HCT116 (cell line): ENCODE measurements at regions not wholly inside any gene's neighbourhood (a gene's known extent, or its start where the extent isn't known, plus 50 kb on each side); places are given as distances from the start of the nearest gene placed in this dataset.

Experiments used
- ATAC-seq: fragments of 200-7000 bp; cut with Tn5 transposase; 2 replicates; pipeline ENCODE4 v1.9.1; 2020; ENCODE audit warnings: mild to moderate bottlenecking, moderate library complexity
- BruUV-seq: library from RNA; stranded (reverse); fragments of 400-500 nt; replicated peaks from 2 replicates; lab custom pipeline; 2021; lab: Mats Ljungman, UMichigan
- CTCF ChIA-PET: fragments of 300-600 bp; sonication (Branson Sonifier 250); formaldehyde crosslinking; loops from one replicate; lab custom pipeline; 2021; ENCODE audit warnings: antibody characterized with exemption; lab: Charles Lee
- POLR2A ChIA-PET: fragments of 300-600, 350-600 bp; sonication (Branson Sonifier 250); formaldehyde crosslinking; loops from one replicate; lab custom pipeline; 2021; ENCODE audit warnings: antibody characterized with exemption; lab: Charles Lee
- RAD21 ChIA-PET, 2 experiments: fragments of 300-600 bp; sonication (Branson Sonifier 250); formaldehyde crosslinking; loops; one replicate each; lab custom pipeline; 2023; ENCODE audit warnings: low total read pairs in 2 of 2; ENCODE audit not compliant: uncharacterized antibody in 2 of 2, unreplicated experiment in 2 of 2, low non-redundant PET in 1 of 2; lab: Charles Lee
- DNase-seq: peaks from one replicate; pipeline ENCODE4 v3.0.0-alpha.2; 2010; ENCODE audit warnings: low read depth, low spot score
- H2AFZ ChIP-seq: fragments of 200-600 bp; shearing (Covaris generic), sonication (generic); 2 replicates; pipeline ENCODE4 v1.6.1; 2017; ENCODE audit warnings: low read depth, mixed run types, mixed read lengths, antibody characterized with exemption, low read length; ENCODE audit not compliant: poor library complexity, severe bottlenecking
- H3K27ac ChIP-seq: 2 replicates; pipeline ENCODE4 v1.5.1; 2012; ENCODE audit warnings: low read depth, low read length
- H3K27me3 ChIP-seq: fragments of 200-600 bp; sonication (generic); 2 replicates; pipeline ENCODE4 v1.6.1; 2016; ENCODE audit warnings: mixed run types, low read length, mixed read lengths; ENCODE audit not compliant: insufficient read depth
- H3K36me3 ChIP-seq, 2 experiments: fragments of 200-500 bp in 1 of 2; fragments of 200-600 bp in 1 of 2; sonication (Bioruptor generic) in 1 of 2; sonication (generic) in 1 of 2; 2 replicates each; pipeline versions ENCODE4 v1.5.1 to v1.6.1; 2014 to 2016; ENCODE audit warnings: low read length in 2 of 2, inconsistent platforms in 1 of 2, mixed read lengths in 1 of 2, mixed run types in 1 of 2; ENCODE audit not compliant: insufficient read depth in 2 of 2, control insufficient read depth in 1 of 2
- H3K4me1 ChIP-seq, 2 experiments: fragments of 200-600 bp in 1 of 2; sonication (generic) in 1 of 2; 2 replicates each; pipeline versions ENCODE4 v1.5.1 to v1.6.1; 2012 to 2017; ENCODE audit warnings: low read length in 2 of 2, inconsistent platforms in 1 of 2, mild to moderate bottlenecking in 1 of 2, mixed read lengths in 1 of 2, mixed run types in 1 of 2, moderate library complexity in 1 of 2; ENCODE audit not compliant: insufficient read depth in 2 of 2, control insufficient read depth in 1 of 2
- H3K4me2 ChIP-seq: fragments of 200-600 bp; sonication (generic); 2 replicates; pipeline ENCODE4 v1.6.1; 2017; ENCODE audit warnings: mixed run types, low read length, mixed read lengths
- H3K4me3 ChIP-seq, 2 experiments: fragments of 200-600 bp in 1 of 2; sonication (generic) in 1 of 2; replicated peaks in 1 of 2; 2 replicates each; pipeline ENCODE4 v1.5.1; 2011 to 2016; ENCODE audit warnings: low read length in 2 of 2, control low read depth in 1 of 2, low read depth in 1 of 2, mild to moderate bottlenecking in 1 of 2, mixed read lengths in 1 of 2, mixed run types in 1 of 2
- H3K79me2 ChIP-seq: fragments of 200-600 bp; sonication (generic); 2 replicates; pipeline ENCODE4 v1.6.1; 2017; ENCODE audit warnings: mild to moderate bottlenecking, mixed run types, low read length, moderate library complexity, mixed read lengths; ENCODE audit not compliant: insufficient read depth
- H3K9ac ChIP-seq: fragments of 200-600 bp; sonication (generic); 2 replicates; pipeline ENCODE4 v1.6.1; 2016; ENCODE audit warnings: low read length, mixed read lengths
- H3K9me2 ChIP-seq: fragments of 200-600 bp; sonication (generic), shearing (Covaris generic); 2 replicates; pipeline ENCODE4 v1.6.1; 2017; ENCODE audit warnings: mixed run types, mild to moderate bottlenecking, moderate library complexity; ENCODE audit not compliant: insufficient read depth
- H3K9me3 ChIP-seq, 2 experiments: fragments of 200-500 bp in 1 of 2; fragments of 200-600 bp in 1 of 2; sonication (Bioruptor generic) in 1 of 2; sonication (generic) in 1 of 2; 2 replicates each; pipeline ENCODE4 v1.6.1; 2014 to 2017; ENCODE audit warnings: low read length in 2 of 2, mixed read lengths in 2 of 2, inconsistent platforms in 1 of 2, low read depth in 1 of 2, mild to moderate bottlenecking in 1 of 2, mixed run types in 1 of 2, moderate library complexity in 1 of 2; ENCODE audit not compliant: control insufficient read depth in 1 of 2, insufficient read depth in 1 of 2
- H4K20me1 ChIP-seq: fragments of 200-600 bp; sonication (generic), shearing (Covaris generic); 2 replicates; pipeline ENCODE4 v1.6.1; 2017; ENCODE audit warnings: mixed run types, mild to moderate bottlenecking, moderate library complexity; ENCODE audit not compliant: insufficient read depth
- CBX3 ChIP-seq: IDR thresholded peaks from 2 replicates; pipeline ENCODE4 v1.6.1; 2012; ENCODE audit warnings: low read depth
- CEBPB ChIP-seq: IDR thresholded peaks from 2 replicates; pipeline ENCODE4 v1.6.1; 2012; ENCODE audit warnings: low read depth
- ELF1 ChIP-seq: IDR thresholded peaks from 2 replicates; pipeline ENCODE4 v1.6.1; 2012; ENCODE audit warnings: low read depth, borderline replicate concordance
- JUND ChIP-seq: IDR thresholded peaks from 2 replicates; pipeline ENCODE4 v1.6.1; 2012
- YY1 ChIP-seq: IDR thresholded peaks from 2 replicates; pipeline ENCODE4 v1.6.1; 2011; ENCODE audit warnings: low read length, low read depth, moderate library complexity, mild to moderate bottlenecking; ENCODE audit not compliant: insufficient replicate concordance; ENCODE audit errors: extremely low read depth
- intact Hi-C: fragments of 100-400 bp; cut with micrococcal nuclease; formaldehyde crosslinking; loops from 2 replicates; pipeline ENCODE4 v1.10.0; 2022
- TF ChIP-seq, protein P1 (sequence below), 3 experiments: fragments of 200-600 bp in 1 of 3; sonication (generic) in 1 of 3; IDR thresholded peaks in 2 of 3; conservative IDR thresholded peaks in 1 of 3; 2 replicates each; pipeline ENCODE4 v1.5.1; 2012 to 2017; ENCODE audit warnings: low read depth in 2 of 3, low read length in 2 of 3, antibody characterized with exemption in 1 of 3, borderline replicate concordance in 1 of 3, control low read depth in 1 of 3, mild to moderate bottlenecking in 1 of 3, mixed read lengths in 1 of 3, mixed run types in 1 of 3, moderate library complexity in 1 of 3; ENCODE audit not compliant: insufficient read depth in 1 of 3
- TF ChIP-seq, protein P2 (sequence below): IDR thresholded peaks from 2 replicates; pipeline ENCODE4 v1.6.1; 2011; ENCODE audit warnings: mild to moderate bottlenecking, low read length, moderate library complexity; ENCODE audit not compliant: insufficient replicate concordance; ENCODE audit errors: extremely low read depth

DNA sequence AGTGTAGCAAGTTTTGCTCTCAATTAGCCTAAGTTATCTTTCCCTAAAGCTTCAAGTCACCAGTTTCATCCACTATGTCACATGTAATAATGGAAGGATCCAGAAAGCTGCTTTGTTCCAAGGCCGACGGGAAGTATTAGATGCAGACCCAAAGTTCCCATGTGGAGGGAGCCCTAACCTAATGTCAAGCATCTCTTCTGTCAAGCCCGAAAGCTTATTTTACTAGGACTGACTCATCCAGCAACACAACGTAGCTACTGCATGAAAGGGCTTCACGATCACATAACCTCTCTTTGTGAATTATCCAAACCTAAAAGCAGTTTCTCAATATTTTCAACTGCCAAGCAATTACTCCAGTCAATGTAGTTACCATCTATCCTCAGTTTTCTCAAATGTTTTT, 133.4 kb downstream of the SLC6A15 start:
- intact Hi-C loops = no loop called here
- no peak overlapping the region for H3K9ac ChIP-seq
- H2AFZ ChIP-seq = no peak overlapping the region
- no peak overlapping the region for H3K27ac ChIP-seq
- no peak overlapping the region for H3K4me3 ChIP-seq
- ChIA-PET CTCF (no interaction called here), RAD21 (no interaction called here), POLR2A (no interaction called here)
- DNase-seq (no peak), ATAC-seq (no peak)
- no peaks in the 10 kb centered on the region for H3K9me3 ChIP-seq
- no peaks in the 10 kb centered on the region for H3K9me2 ChIP-seq
- no peaks in the 10 kb centered on the region for H3K36me3 ChIP-seq
- H3K4me2 ChIP-seq = no peak overlapping the region
- no peaks in the 10 kb centered on the region for H3K4me1 ChIP-seq
- H3K27me3 ChIP-seq = no peaks in the 10 kb centered on the region
- H3K79me2 ChIP-seq = no peaks in the 10 kb centered on the region
- no peaks in the 10 kb centered on the region for H4K20me1 ChIP-seq
- BruUV-seq = no TSS peak
- TF ChIP-seq CBX3 = no peak
- no peak for TF ChIP-seq YY1
- TF ChIP-seq, protein P1, sequence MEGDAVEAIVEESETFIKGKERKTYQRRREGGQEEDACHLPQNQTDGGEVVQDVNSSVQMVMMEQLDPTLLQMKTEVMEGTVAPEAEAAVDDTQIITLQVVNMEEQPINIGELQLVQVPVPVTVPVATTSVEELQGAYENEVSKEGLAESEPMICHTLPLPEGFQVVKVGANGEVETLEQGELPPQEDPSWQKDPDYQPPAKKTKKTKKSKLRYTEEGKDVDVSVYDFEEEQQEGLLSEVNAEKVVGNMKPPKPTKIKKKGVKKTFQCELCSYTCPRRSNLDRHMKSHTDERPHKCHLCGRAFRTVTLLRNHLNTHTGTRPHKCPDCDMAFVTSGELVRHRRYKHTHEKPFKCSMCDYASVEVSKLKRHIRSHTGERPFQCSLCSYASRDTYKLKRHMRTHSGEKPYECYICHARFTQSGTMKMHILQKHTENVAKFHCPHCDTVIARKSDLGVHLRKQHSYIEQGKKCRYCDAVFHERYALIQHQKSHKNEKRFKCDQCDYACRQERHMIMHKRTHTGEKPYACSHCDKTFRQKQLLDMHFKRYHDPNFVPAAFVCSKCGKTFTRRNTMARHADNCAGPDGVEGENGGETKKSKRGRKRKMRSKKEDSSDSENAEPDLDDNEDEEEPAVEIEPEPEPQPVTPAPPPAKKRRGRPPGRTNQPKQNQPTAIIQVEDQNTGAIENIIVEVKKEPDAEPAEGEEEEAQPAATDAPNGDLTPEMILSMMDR (IDR thresholded peaks at IDR 0.05 in 2 of 3, conservative IDR thresholded peaks at IDR 0.05 in 1 of 3; ENCODE audit: borderline replicate concordance in 1 of 3, insufficient read depth in 1 of 3, low read depth in 2 of 3, low read length in 2 of 3) = no peak
- TF ChIP-seq CEBPB = no peak
- TF ChIP-seq, protein P2, sequence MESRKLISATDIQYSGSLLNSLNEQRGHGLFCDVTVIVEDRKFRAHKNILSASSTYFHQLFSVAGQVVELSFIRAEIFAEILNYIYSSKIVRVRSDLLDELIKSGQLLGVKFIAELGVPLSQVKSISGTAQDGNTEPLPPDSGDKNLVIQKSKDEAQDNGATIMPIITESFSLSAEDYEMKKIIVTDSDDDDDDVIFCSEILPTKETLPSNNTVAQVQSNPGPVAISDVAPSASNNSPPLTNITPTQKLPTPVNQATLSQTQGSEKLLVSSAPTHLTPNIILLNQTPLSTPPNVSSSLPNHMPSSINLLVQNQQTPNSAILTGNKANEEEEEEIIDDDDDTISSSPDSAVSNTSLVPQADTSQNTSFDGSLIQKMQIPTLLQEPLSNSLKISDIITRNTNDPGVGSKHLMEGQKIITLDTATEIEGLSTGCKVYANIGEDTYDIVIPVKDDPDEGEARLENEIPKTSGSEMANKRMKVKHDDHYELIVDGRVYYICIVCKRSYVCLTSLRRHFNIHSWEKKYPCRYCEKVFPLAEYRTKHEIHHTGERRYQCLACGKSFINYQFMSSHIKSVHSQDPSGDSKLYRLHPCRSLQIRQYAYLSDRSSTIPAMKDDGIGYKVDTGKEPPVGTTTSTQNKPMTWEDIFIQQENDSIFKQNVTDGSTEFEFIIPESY = no peak
- TF ChIP-seq JUND = no peak
- no peak for TF ChIP-seq ELF1
